ENCODE measurements at regions not wholly inside any gene's neighbourhood (a gene's known extent, or its start where the extent isn't known, plus 50 kb on each side); places are given as distances from the start of the nearest gene placed in this dataset.
A peak's percentile ranks its signal among the peaks of the same experiment; 100 is the strongest.
"Not testable (repeated sequence)": the region's sequence is repeated elsewhere in the genome, so short reads cannot be mapped to it uniquely, and the experiment has no call there.

- DNase-seq: no peak
Observed at GRCh38 chr7:20839196-20839735, 52.6 kb upstream of the SP8 start.

DNA sequence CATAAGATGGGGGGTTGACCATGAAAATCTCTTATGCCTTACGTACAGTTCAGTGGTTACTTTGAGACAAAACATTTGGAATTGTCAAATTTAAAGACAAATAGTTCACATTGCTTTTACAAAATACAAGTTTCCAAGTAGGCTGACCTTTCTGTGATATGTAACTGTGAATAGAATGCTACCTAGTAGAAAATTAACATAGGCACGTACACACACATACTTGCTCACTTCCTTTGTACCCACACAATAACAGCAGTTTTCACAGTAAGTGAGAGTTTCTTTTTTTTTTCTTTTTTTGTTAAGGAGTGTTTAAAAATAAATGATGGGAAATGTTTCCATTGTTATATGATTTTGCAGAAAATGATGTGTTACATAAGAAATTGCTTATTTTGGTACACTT, 53.3 kb upstream of the SP8 start:
- DNase-seq: no peak

- DNase-seq: no peak
Observed at GRCh38 chr7:20846791-20847190, 60.1 kb upstream of the SP8 start.

GRCh38 chr7:20858951-20859350, 72.3 kb upstream of the SP8 start:
- no peak for DNase-seq

DNA sequence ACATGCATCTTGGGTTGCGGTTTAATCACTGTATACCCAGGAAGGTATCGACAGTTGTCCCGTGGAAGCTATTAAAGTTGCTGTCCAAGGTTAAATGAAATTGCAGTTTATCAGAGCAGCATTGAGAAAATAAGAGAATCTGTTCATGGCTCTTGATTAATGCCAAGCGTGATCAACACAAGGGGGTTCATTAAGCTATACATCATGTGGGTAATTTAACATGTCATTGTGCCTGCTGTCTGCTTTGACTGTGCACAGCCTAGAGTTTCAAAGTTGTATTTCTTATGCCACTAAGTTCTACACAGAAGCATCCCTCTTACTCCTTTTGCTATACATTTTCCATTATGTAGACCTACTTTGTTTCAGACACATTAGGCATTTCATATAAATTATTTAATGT, 74.8 kb upstream of the SP8 start:
- DNase-seq: no peak

- DNase-seq: no peak
Observed at GRCh38 chr7:20862554-20862953, 75.9 kb upstream of the SP8 start.

GRCh38 chr7:20864221-20864620, 77.5 kb upstream of the SP8 start:
- DNase-seq: no peak

GRCh38 chr7:20865684-20866083, 79.0 kb upstream of the SP8 start:
- no peak for DNase-seq

DNA sequence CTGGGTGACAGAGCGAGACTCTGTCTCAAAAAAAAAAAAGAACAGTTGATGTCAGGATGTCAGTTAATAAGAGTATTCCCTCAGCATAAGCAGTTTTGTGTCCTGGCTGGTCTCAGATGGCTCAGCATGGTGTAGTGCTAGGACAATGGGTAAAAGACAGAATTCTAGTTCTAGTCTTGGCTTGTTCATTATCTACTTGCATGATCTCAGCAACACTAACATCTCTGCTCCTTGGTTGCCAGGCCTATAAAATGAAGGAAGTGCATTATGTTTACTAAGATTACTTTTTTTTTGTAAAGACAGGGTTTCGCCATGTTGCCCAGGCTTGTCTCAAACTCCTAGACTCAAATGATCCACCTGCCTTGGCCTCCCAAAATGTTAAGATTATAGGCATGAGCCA, 84.3 kb upstream of the SP8 start:
- DNase-seq: no peak

DNA sequence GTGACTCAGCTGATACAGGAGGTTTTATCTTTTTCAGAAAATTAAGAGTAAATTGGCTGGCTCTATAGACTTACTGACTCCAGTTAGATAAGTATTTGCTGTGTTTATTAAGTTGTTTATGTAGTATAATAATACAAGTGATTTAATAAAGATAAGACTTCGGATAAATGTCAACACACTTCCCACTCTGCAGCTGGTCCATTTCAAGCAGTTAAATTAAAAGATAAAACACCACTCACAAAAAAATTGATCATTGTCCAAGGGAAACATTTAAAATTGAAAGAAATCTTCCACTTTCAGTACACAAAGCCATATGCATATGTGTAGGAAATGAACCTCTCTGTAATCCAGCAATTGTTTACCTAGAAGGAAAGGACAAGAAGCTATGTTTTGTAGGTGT, 106.1 kb upstream of the SP8 start:
- DNase-seq: peak; percentile 26

- DNase-seq: no peak
Observed at GRCh38 chr7:20894806-20895205, 108.1 kb upstream of the SP8 start.

DNA sequence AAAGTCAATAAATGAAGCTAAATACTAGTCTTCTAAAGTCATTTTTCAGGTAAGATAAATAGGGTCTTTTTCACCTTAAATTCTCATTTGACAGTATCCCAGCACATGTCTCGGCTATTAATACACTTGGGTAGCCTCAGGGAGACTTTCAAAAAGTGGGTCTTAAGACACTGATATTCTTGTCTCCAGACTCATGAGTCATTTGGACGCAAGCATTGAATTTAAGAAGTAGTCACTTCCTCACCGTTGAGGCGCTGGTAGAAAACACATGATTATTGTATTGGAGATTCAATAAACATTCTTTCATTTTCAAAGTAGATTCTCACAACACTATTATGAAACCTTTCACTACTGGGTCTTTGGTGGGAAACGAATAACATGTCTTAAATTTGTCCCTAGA, 108.9 kb upstream of the SP8 start:
- no peak for DNase-seq

GRCh38 chr7:20896996-20897395, 110.3 kb upstream of the SP8 start:
- DNase-seq: no peak

- DNase-seq: peak; percentile 75
Observed at GRCh38 chr7:20906801-20907453, 120.2 kb upstream of the SP8 start.

GRCh38 chr7:20911081-20911480, 124.4 kb upstream of the SP8 start:
- DNase-seq: no peak

DNA sequence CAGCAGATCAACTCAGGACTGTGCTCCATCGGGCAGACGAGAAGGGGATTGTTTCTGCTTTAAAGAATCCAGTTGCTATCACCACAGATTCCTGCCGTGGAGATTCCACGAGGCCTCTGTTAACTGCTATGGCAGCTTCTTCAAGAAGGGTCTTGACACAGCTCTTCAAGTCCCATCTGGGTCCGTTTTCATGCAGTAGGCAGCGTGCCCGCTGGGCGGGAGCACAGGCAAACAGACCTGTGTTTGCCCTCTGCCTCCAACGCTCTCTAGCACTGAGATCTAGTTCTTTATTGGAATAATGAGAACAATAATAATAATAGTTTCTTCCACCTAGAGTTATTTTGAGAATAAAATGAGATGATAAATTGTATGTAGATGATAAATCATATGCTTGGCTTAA, 127.2 kb upstream of the SP8 start:
- no peak for DNase-seq

- DNase-seq: no peak
Observed at GRCh38 chr7:20916311-20916710, 129.6 kb upstream of the SP8 start.

DNA sequence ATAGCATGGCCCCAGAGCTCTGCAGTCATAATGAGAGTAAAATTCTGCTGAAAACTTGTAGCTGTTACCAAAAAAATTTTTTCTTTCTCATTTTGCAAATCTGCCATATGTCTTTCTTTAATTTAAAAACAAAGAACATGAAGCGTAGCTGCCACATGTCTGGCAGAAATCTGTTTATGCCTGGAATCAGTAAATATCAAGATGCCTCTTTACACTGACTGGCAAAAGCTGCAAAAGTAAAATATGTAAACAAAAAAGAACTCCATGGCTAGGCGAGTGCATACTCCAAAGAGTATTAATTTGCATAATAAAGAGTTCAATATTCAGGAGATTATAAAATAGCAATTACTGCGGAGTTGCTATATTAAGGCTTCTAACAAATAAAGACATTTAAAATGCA, 130.9 kb upstream of the SP8 start:
- no peak for DNase-seq

DNA sequence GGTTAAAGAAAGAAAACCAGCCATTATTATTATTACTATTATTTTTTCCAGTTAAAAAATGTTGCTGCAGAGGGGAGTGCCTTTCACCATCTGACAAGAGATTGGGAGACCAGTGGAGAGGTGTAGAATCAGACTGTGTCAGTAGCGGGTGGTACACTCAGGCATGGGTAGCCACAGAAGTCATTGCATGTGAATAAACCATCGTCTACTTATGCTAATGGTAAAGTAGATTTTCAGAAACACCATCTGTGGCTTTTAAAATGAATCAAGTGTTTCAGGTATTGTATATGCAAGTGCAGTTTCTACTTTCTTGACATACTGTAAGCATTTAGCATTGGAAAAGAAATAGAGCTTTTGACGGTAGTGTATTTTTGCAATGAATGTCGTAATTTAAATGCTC, 131.5 kb upstream of the SP8 start:
- DNase-seq: no peak

DNA sequence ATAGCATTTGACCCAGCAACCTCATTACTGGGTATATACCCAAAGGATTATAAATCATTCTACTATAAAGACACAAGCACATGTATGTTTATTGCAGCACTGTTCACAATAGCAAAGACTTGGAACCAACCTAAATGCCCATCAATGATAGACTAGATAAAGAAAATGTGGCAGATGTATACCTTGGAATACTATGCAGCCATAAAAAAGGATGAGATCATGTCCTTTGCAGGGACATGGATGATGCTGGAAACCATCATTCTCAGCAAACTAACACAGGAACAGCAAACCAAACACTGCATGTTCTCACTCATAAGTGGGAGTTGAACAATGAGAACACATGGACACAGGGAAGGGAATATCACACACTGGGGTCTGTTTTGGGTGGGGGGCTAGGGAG, 140.5 kb upstream of the SP8 start:
- DNase-seq: not testable (repeated sequence)

DNA sequence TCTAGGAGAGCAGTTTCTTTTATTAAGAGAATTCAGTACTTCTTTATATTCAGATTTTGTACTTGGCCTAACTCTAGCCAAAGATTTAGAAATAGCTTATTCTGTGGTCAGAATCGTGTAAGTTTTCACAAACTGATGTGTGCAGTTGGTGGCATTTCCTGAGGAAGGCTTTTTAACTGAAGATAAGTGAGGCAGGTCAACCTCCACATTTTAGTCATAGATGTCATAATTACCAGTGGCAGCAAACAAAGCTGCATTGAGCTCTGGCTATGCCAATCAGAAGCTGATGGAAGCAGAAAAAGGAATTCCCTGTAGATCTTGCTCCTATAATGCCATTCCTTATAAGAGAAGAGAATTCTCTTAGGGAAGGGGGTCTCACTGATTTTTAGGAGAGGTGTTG, 141.3 kb upstream of the SP8 start:
- no peak for DNase-seq

- no peak for DNase-seq
Observed at GRCh38 chr7:20929199-20929598, 142.5 kb upstream of the SP8 start.

DNA sequence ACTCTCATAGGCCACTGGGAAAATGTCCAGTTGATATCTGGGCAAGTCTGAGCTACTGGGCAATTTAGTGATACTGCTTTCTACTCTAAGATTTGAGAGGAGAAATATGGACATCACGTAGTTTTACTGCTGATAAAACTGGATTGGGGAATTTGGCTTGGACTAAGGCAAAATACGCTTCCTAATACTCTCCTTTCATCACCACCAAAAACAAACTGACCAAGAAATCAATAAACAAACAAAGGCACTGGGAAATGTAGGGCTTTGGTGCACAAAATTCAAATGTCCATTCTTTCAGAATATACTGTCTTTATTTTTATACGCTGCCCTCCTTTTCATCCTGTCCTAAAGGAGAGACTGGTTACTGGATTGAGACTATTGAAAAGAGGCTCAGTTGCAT, 145.1 kb upstream of the SP8 start:
- no peak for DNase-seq

- DNase-seq: no peak
Observed at GRCh38 chr7:20932785-20933527, 146.3 kb upstream of the SP8 start.

- DNase-seq: no peak
Observed at GRCh38 chr7:20945451-20945850, 158.8 kb upstream of the SP8 start.
